Amniotic stem cell (primary cell): ENCODE measurements at regions not wholly inside any gene's neighbourhood (a gene's known extent, or its start where the extent isn't known, plus 50 kb on each side); places are given as distances from the start of the nearest gene placed in this dataset.
"Not testable (repeated sequence)": the region's sequence is repeated elsewhere in the genome, so short reads cannot be mapped to it uniquely, and the experiment has no call there.

ENCODE experiments used
- DNase-seq: peaks from one replicate; lab custom pipeline; 2025; lab: John Stamatoyannopoulos, UW

- DNase-seq, result no peak
Measured at GRCh38 chr4:13893987-13894386, 266.5 kb upstream of the BOD1L1 start.

GRCh38 chr4:13900780-13901179 lies 273.3 kb upstream of the BOD1L1 start:
- DNase-seq, result no peak

GRCh38 chr4:13902146-13902545 lies 274.6 kb upstream of the BOD1L1 start:
- DNase-seq, result no peak

- no peak for DNase-seq
Measured at GRCh38 chr4:13903061-13903460, 275.5 kb upstream of the BOD1L1 start.

GRCh38 chr4:13903901-13904300 lies 276.4 kb upstream of the BOD1L1 start:
- DNase-seq, result no peak

GRCh38 chr4:13905543-13905942 lies 278.0 kb upstream of the BOD1L1 start:
- DNase-seq, result no peak

GRCh38 chr4:13906727-13907126 lies 279.2 kb upstream of the BOD1L1 start:
- DNase-seq, result no peak

- peak; percentile 87 for DNase-seq
Measured at GRCh38 chr4:13907255-13907751, 279.8 kb upstream of the BOD1L1 start.

- DNase-seq, result no peak
Measured at GRCh38 chr4:13908455-13908854, 280.9 kb upstream of the BOD1L1 start.

GRCh38 chr4:13910556-13910955 lies 283.0 kb upstream of the BOD1L1 start:
- no peak for DNase-seq

GRCh38 chr4:13911256-13911655 lies 283.7 kb upstream of the BOD1L1 start:
- no peak for DNase-seq

- DNase-seq, result no peak
Measured at GRCh38 chr4:13912436-13912925, 285.0 kb upstream of the BOD1L1 start.

- DNase-seq, result no peak
Measured at GRCh38 chr4:13912966-13913365, 285.4 kb upstream of the BOD1L1 start.

GRCh38 chr4:13917015-13917414 lies 289.5 kb upstream of the BOD1L1 start:
- no peak for DNase-seq

- DNase-seq, result peak; percentile 92
Measured at GRCh38 chr4:13918110-13918509, 290.6 kb upstream of the BOD1L1 start.

- DNase-seq, result peak; percentile 84
Measured at GRCh38 chr4:13918991-13919441, 291.5 kb upstream of the BOD1L1 start.

GRCh38 chr4:13920111-13920875 lies 292.8 kb upstream of the BOD1L1 start:
- no peak for DNase-seq

- DNase-seq, result peak; percentile 97
Measured at GRCh38 chr4:13920901-13921300, 293.4 kb upstream of the BOD1L1 start.

- peak; percentile 13 for DNase-seq
Measured at GRCh38 chr4:13921805-13922204, 294.3 kb upstream of the BOD1L1 start.

GRCh38 chr4:13922459-13922858 lies 294.9 kb upstream of the BOD1L1 start:
- no peak for DNase-seq

- no peak for DNase-seq
Measured at GRCh38 chr4:13922873-13923645, 295.5 kb upstream of the BOD1L1 start.

- not testable (repeated sequence) for DNase-seq
Measured at GRCh38 chr4:13924900-13925299, 297.4 kb upstream of the BOD1L1 start.

GRCh38 chr4:13928214-13928613 lies 300.7 kb upstream of the BOD1L1 start:
- no peak for DNase-seq
